Spleen (tissue), 11 donors: ENCODE measurements at regions not wholly inside any gene's neighbourhood (a gene's known extent, or its start where the extent isn't known, plus 50 kb on each side); places are given as distances from the start of the nearest gene placed in this dataset.

Experiments used
- DNase-seq: peaks from one replicate; pipeline ENCODE4 v3.0.0-alpha.2; 2020
- H3K27ac ChIP-seq, 8 donors: fragments of 200-600 bp; sonication (generic) in 7 of 8; 1 replicate in 4 of 8; 2 replicates in 4 of 8; pipeline versions ENCODE4 v1.5.0 to v1.8.0; 2016 to 2021; ENCODE audit warnings: inconsistent platforms in 4 of 8, mild to moderate bottlenecking in 4 of 8, moderate library complexity in 1 of 8
- H3K27me3 ChIP-seq, 7 donors: fragments of 200-600 bp; sonication (generic) in 6 of 7; replicated peaks in 1 of 7; 1 replicate in 4 of 7; 2 replicates in 3 of 7; pipeline versions ENCODE4 v1.5.0 to v1.8.0; 2016 to 2021; ENCODE audit warnings: inconsistent platforms in 3 of 7, mild to moderate bottlenecking in 1 of 7
- H3K36me3 ChIP-seq, 6 donors: fragments of 200-600 bp; sonication (generic) in 5 of 6; 1 replicate in 4 of 6; 2 replicates in 2 of 6; pipeline versions ENCODE4 v1.5.0 to v1.8.0; 2016 to 2021; ENCODE audit warnings: inconsistent platforms in 2 of 6
- H3K4me1 ChIP-seq, 6 donors: fragments of 200-600 bp; sonication (generic) in 5 of 6; 1 replicate in 3 of 6; 2 replicates in 3 of 6; pipeline versions ENCODE4 v1.5.0 to v1.8.0; 2016 to 2021; ENCODE audit warnings: inconsistent platforms in 3 of 6
- H3K4me3 ChIP-seq, 8 donors: fragments of 200-600 bp; sonication (generic) in 7 of 8; 1 replicate in 4 of 8; 2 replicates in 4 of 8; pipeline versions ENCODE4 v1.5.0 to v1.8.0; 2016 to 2021; ENCODE audit warnings: inconsistent platforms in 4 of 8, mild to moderate bottlenecking in 4 of 8, moderate library complexity in 2 of 8
- H3K9me3 ChIP-seq, 8 donors: fragments of 200-600 bp; sonication (generic) in 7 of 8; 1 replicate in 4 of 8; 2 replicates in 4 of 8; pipeline versions ENCODE4 v1.5.0 to v1.8.0; 2016 to 2021; ENCODE audit warnings: inconsistent platforms in 4 of 8
- POLR2A ChIP-seq, 3 donors: fragments of 450-650 bp; IDR thresholded peaks; one replicate each; pipeline ENCODE4 v1.5.1; 2017; ENCODE audit warnings: antibody characterized with exemption in 3 of 3, mild to moderate bottlenecking in 1 of 3
- POLR2AphosphoS5 ChIP-seq, 3 donors: sonication (generic); formaldehyde crosslinking; IDR thresholded peaks; one replicate each; pipeline ENCODE4 v1.5.1; 2017; ENCODE audit warnings: antibody characterized with exemption in 3 of 3
- WGBS, 5 donors: extraction: QIAGEN DNeasy Blood & Tissue Kit in 3 of 5; methylation state at CpG; one replicate each; pipeline versions ENCODE4 v1.1.5 to v1.1.7; 2013 to 2018; 5-methylcytosine and 5-hydroxymethylcytosine counted together
- intact Hi-C: fragments of 100-400 bp; cut with DNase I; formaldehyde crosslinking; loops from one replicate; pipeline ENCODE4 v1.15.0; 2023; ENCODE audit warnings: low total_unique reads
- TF ChIP-seq, protein P1 (sequence below), 11 experiments: fragments of 200-600 bp in 7 of 11; fragments of 450-650 bp in 4 of 11; sonication (generic) in 4 of 11; IDR thresholded peaks in 8 of 11; conservative IDR thresholded peaks in 3 of 11; 1 replicate in 7 of 11; 2 replicates in 4 of 11; pipeline versions ENCODE4 v1.4.0 to v1.8.0; 2016 to 2021; ENCODE audit warnings: antibody characterized with exemption in 11 of 11, inconsistent platforms in 4 of 11, mild to moderate bottlenecking in 1 of 11
- donor health status: healthy with polysubstance abuse.
- donor health status: DM: no; HTN: no; CAD: no; lungs with moderate emphysema.
- donor health status: DM: no; HTN: no; CAD: no.
- donor health status: Bipolar disorder and iron deficiency.
- donor health status: healthy.
- donor health status: DM: no; HTN: no; CAD: no.
- donor health status: DM: yes; HTN: yes; CAD: no.

DNA sequence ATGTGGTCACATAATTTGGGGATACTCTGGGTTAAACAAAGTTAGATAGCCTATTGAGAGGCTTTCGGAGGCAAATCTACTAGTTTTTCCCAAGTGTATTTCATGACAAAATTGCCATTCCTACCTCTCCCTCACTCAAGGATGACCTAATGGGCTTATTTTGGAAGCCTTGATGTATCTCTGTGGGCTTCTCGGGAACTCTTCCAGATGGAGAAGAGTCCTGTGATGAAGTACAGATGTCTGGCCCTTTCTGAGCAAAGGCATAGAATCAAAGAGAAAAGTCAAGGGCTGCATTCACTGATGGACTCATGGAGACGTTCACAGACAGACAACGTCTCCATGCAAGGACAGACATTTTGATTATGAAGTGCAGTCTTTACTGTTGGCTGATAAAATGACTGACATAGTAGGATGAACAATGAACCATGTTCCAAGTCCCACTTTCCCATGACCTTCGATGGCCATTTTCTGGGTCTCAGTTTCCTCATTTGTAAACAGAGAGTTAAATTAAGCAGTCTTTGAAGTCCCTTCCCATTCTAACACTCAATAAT, 347.2 kb upstream of the CD180 start:
- DNase-seq = no peak
- TF ChIP-seq POLR2AphosphoS5 (IDR thresholded peaks at IDR 0.05) = no peak
- TF ChIP-seq POLR2A (IDR thresholded peaks at IDR 0.05) = no peak
- TF ChIP-seq, protein P1, sequence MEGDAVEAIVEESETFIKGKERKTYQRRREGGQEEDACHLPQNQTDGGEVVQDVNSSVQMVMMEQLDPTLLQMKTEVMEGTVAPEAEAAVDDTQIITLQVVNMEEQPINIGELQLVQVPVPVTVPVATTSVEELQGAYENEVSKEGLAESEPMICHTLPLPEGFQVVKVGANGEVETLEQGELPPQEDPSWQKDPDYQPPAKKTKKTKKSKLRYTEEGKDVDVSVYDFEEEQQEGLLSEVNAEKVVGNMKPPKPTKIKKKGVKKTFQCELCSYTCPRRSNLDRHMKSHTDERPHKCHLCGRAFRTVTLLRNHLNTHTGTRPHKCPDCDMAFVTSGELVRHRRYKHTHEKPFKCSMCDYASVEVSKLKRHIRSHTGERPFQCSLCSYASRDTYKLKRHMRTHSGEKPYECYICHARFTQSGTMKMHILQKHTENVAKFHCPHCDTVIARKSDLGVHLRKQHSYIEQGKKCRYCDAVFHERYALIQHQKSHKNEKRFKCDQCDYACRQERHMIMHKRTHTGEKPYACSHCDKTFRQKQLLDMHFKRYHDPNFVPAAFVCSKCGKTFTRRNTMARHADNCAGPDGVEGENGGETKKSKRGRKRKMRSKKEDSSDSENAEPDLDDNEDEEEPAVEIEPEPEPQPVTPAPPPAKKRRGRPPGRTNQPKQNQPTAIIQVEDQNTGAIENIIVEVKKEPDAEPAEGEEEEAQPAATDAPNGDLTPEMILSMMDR (IDR thresholded peaks at IDR 0.05 in 8 of 11, conservative IDR thresholded peaks at IDR 0.05 in 3 of 11) = no peak
- Histone ChIP-seq H3K4me1 (peaks cover 0 to 11% (median 0%) of the 10 kb centered on the region in 6 donors), H3K4me3 (no peak overlapping the region), H3K36me3 (no peaks in the 10 kb centered on the region), H3K27ac (no peak overlapping the region), H3K27me3 (no peaks in the 10 kb centered on the region), H3K9me3 (peaks cover 0 to 5% (median 0%) of the 10 kb centered on the region in 8 donors)
- intact Hi-C loops = no loop called here
- WGBS, 5 donors = 70 to 87% (median 80%) methylated on average over 5 of the region's 5 CpGs

DNA sequence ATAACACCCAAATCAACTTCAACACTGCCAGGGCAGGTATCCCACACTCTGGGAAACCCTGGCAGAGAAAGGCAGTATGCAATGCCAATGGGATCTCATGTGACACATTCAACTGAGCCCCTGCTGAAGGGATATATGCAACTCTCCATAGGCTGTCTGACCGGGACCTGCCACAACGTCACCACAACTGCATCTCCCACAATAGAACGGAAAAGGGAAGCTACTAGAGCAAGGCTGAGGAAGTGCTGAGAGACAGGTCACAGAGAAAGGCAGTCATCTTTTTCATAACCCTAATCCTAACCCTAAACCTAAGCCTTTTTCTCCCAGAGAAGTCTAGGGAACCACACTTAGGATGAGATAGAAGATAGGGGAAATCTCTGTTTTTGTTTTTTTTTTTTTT, 345.9 kb upstream of the CD180 start:
- TF ChIP-seq POLR2A (IDR thresholded peaks at IDR 0.05) = no peak
- no peak for TF ChIP-seq POLR2AphosphoS5 (IDR thresholded peaks at IDR 0.05)
- TF ChIP-seq, protein P1 (IDR thresholded peaks at IDR 0.05 in 8 of 11, conservative IDR thresholded peaks at IDR 0.05 in 3 of 11) = no peak
- peaks cover 0 to 5% (median 5%) of the 10 kb centered on the region in 6 donors for H3K4me1 ChIP-seq
- no peaks in the 10 kb centered on the region for H3K27me3 ChIP-seq
- H3K4me3 ChIP-seq = no peak overlapping the region
- no peak overlapping the region for H3K27ac ChIP-seq
- DNase-seq = no peak
- H3K36me3 ChIP-seq = no peaks in the 10 kb centered on the region
- intact Hi-C loops = no loop called here
- whole genome bisulfite sequencing, 5 donors = 18 to 48% (median 34%) methylated on average over 3 of the region's 3 CpGs
- peaks cover 0 to 5% (median 0%) of the 10 kb centered on the region in 8 donors for H3K9me3 ChIP-seq

DNA sequence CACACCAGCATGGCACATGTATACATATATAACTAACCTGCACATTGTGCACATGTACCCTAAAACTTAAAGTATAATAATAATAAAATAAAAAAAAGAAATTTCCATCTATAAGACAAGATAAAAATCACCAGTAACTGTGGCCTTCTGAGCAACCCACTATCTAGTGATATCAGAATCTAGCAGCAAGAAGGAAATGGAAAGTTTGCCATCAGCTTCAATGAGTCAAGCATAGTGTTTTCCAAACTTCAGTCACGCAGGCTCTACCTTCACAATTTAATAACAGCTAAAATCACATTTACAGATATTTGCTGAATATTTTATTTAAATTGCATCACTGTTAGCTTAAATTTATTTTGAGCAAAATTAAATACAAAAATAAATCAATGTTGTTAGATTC, 345.3 kb upstream of the CD180 start:
- no peak for TF ChIP-seq POLR2A (IDR thresholded peaks at IDR 0.05)
- TF ChIP-seq, protein P1 (IDR thresholded peaks at IDR 0.05 in 8 of 11, conservative IDR thresholded peaks at IDR 0.05 in 3 of 11) = no peak
- WGBS, 5 donors = 89 to 95% (median 94%) methylated on average over 1 of the region's 1 CpG
- H3K27ac ChIP-seq = no peak overlapping the region

DNA sequence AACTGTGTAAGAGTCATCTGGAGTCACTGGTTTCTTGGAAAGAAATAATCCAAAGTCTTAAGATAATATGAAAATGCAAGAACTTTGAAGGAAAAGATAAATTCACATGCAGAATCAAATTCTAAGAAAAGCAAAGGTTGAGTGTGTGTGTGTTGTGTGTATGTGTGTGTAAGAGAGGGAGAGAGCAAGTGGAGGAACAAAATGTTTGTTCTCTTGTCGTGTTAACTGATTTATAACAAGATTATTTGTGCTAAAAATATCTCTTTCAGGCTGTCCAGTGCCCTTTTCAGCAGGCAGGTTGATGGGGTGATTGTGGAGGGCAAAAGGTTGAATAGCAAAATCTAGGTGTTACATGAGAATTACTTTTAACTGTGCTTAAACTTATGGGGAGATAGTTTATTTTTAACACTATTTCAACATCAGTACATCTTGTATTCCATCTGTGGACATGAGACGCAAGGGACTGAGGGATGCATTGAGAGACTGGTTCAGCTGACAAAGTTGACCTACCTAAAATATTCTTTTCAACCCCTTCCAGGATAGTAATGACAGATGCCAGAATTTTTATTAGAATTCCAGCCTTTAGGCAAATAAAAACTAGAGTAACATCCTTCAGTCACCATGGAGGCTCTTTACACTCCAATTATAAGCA, 342.4 kb upstream of the CD180 start:
- 77 to 92% (median 82%) methylated on average over 2 of the region's 2 CpGs for WGBS, 5 donors
- Histone ChIP-seq H3K36me3 (no peaks in the 10 kb centered on the region), H3K27ac (no peak overlapping the region), H3K4me3 (no peak overlapping the region), H3K27me3 (no peaks in the 10 kb centered on the region), H3K9me3 (no peaks in the 10 kb centered on the region), H3K4me1 (peaks cover 0 to 15% (median 9%) of the 10 kb centered on the region in 6 donors)
- intact Hi-C loops = no loop called here
- TF ChIP-seq, protein P1 (IDR thresholded peaks at IDR 0.05 in 8 of 11, conservative IDR thresholded peaks at IDR 0.05 in 3 of 11) = no peak
- TF ChIP-seq POLR2A (IDR thresholded peaks at IDR 0.05) (no peak), POLR2AphosphoS5 (IDR thresholded peaks at IDR 0.05) (no peak)
- no peak for DNase-seq

More for the DNA sequence above, 345.3 kb upstream of the CD180 start:
- Histone ChIP-seq H3K9me3 (peaks cover 0 to 5% (median 0%) of the 10 kb centered on the region in 8 donors), H3K4me1 (peaks cover 0 to 11% (median 8%) of the 10 kb centered on the region in 6 donors), H3K36me3 (no peaks in the 10 kb centered on the region), H3K27me3 (no peaks in the 10 kb centered on the region), H3K4me3 (no peak overlapping the region)
- intact Hi-C loops = no loop called here
- no peak for DNase-seq
